ENCODE measurements at regions not wholly inside any gene's neighbourhood (a gene's known extent, or its start where the extent isn't known, plus 50 kb on each side); places are given as distances from the start of the nearest gene placed in this dataset.

GRCh38 chr1:90856463-90857007, 139.4 kb upstream of the BARHL2 start:
- no peak for TF ChIP-seq POLR2A (IDR thresholded peaks at IDR 0.05; ENCODE audit: low read depth, low read length)
- no peak for TF ChIP-seq CTCF (IDR thresholded peaks at IDR 0.05; ENCODE audit: extremely low read depth in 1 of 2, insufficient read depth in 1 of 2, low read depth in 1 of 2, low read length in 2 of 2)
- no peak for TF ChIP-seq MAX (IDR thresholded peaks at IDR 0.05; ENCODE audit: insufficient read depth, insufficient read length)
- no peak for TF ChIP-seq EZH2 (IDR thresholded peaks at IDR 0.05; ENCODE audit: borderline replicate concordance, low read depth, low read length, severe bottlenecking)
- no peak for TF ChIP-seq POLR2AphosphoS5 (IDR thresholded peaks at IDR 0.05; ENCODE audit: insufficient read depth, low read depth, low read length)
- no peak for TF ChIP-seq GATA2 (IDR thresholded peaks at IDR 0.05; ENCODE audit: insufficient read depth, insufficient read length, low read depth, low read length)
- TF ChIP-seq JUN (IDR thresholded peaks at IDR 0.05; ENCODE audit: borderline replicate concordance, insufficient read depth, insufficient read length, low read depth), result no peak
- TF ChIP-seq FOS (IDR thresholded peaks at IDR 0.05; ENCODE audit: borderline replicate concordance, insufficient read depth, low read length), result no peak
- TF ChIP-seq MYC (IDR thresholded peaks at IDR 0.05; ENCODE audit: low read depth, low read length), result no peak
